Bronchial epithelial cell (primary cell): ENCODE measurements at regions not wholly inside any gene's neighbourhood (a gene's known extent, or its start where the extent isn't known, plus 50 kb on each side); places are given as distances from the start of the nearest gene placed in this dataset.

Experiments used
- DNase-seq: peaks from one replicate; pipeline ENCODE4 v3.0.0-alpha.2; 2010; ENCODE audit warnings: low read depth
- FAIRE-seq: peaks from 2 replicates; lab custom pipeline; 2011; peaks lifted over from hg19 to GRCh38; lab: Jason Lieb, UNC
- H3K27me3 ChIP-seq: 2 replicates; pipeline ENCODE4 v1.5.1; 2011; ENCODE audit warnings: low read length; ENCODE audit not compliant: control insufficient read depth, insufficient read depth
- H3K36me3 ChIP-seq: 2 replicates; pipeline ENCODE4 v1.5.1; 2011; ENCODE audit warnings: low read length; ENCODE audit not compliant: control insufficient read depth, insufficient read depth
- H3K4me3 ChIP-seq: 2 replicates; pipeline ENCODE4 v1.5.1; 2011; ENCODE audit warnings: mild to moderate bottlenecking, low read depth, low read length, control low read depth
- CTCF ChIP-seq: IDR thresholded peaks from 2 replicates; pipeline ENCODE4 v1.5.1; 2011; ENCODE audit warnings: mild to moderate bottlenecking, moderate library complexity, low read length, control low read depth, inconsistent platforms; ENCODE audit not compliant: insufficient read depth, severe bottlenecking

DNA sequence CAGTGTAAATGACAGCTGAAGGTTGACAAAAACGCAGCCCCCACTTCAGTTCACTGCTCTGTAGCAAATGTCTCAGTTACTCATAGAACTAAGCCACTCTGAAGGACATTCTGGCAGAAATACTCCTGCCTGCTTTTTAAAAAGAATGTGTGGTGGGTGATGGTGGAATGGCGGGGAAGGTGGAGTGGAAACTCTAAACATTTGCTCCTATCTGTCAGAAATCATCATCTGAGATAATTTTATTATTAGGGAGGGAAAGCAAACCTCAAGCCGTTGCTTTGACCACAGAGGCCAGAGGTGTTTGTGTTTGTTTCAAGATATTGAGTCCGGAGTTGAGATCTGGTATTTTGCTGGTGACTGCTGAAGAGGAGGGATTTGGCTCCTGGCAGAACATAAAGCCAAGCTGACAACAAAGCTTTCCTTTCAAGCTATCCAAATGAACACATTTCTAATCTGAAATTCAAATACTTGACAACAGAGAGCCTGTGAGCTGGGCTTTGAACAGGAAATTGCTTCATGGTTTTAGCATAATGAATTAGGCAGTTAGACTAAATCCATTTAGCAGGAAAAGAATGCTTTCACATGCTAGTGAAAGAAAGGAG, 362.7 kb downstream of the CSNK1G3 start:
- TF ChIP-seq CTCF: no peak
- H3K36me3 ChIP-seq: no peaks in the 10 kb centered on the region
- FAIRE-seq (no peak), DNase-seq (no peak)
- no peaks in the 10 kb centered on the region for H3K27me3 ChIP-seq
- no peak overlapping the region for H3K4me3 ChIP-seq

GRCh38 chr5:123873846-123874245, 361.9 kb downstream of the CSNK1G3 start:
- Histone ChIP-seq H3K27me3 (no peaks in the 10 kb centered on the region), H3K36me3 (no peaks in the 10 kb centered on the region), H3K4me3 (no peak overlapping the region)
- FAIRE-seq (no peak), DNase-seq (no peak)
- no peak for TF ChIP-seq CTCF

DNA sequence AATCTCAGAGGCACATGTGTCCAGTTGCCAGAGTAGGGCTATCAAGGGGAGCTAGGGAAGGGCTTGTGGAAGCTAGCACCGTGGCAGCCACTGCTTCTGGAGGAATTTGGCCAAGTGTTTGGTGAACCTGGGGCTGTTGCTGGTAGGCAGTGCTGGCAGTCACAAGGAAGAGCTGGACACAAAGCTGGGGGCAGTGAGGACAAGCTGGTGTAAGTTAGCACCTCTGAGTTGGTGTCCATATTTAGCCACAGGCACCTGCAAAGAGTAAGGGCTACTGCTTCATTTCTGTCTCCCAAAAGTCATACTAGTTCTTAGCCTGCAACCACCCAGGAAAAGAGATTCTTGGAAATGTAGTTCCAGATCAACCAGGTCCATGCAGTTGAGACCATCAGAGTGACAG, 359.4 kb downstream of the CSNK1G3 start:
- Histone ChIP-seq H3K36me3 (no peaks in the 10 kb centered on the region), H3K4me3 (no peak overlapping the region), H3K27me3 (no peaks in the 10 kb centered on the region)
- DNase-seq (no peak), FAIRE-seq (no peak)
- no peak for TF ChIP-seq CTCF

GRCh38 chr5:123868881-123869280, 356.9 kb downstream of the CSNK1G3 start:
- FAIRE-seq (no peak), DNase-seq (no peak)
- H3K36me3 ChIP-seq: no peaks in the 10 kb centered on the region
- no peaks in the 10 kb centered on the region for H3K27me3 ChIP-seq
- no peak overlapping the region for H3K4me3 ChIP-seq
- TF ChIP-seq CTCF: no peak

DNA sequence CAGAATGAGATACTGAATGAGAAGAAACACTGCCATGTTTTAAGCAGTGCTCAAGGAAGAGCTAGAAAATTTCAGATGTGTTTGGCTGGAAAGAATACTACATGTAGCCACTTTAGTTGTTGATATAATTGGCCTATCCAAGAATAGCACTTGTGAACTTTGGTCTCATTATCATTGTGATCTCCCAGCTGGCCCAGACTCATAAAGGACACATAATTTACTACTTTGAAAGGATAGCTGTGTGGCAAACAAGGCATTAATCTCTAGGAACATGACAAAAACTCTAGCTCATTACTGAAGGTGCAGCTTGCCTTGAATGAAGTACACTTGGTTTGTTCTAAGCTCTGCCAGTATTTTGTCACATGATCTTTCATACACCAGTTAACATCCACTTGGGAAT, 356.3 kb downstream of the CSNK1G3 start:
- DNase-seq: no peak
- H3K27me3 ChIP-seq: no peaks in the 10 kb centered on the region
- no peak for TF ChIP-seq CTCF
- FAIRE-seq: no peak
- no peak overlapping the region for H3K4me3 ChIP-seq
- no peaks in the 10 kb centered on the region for H3K36me3 ChIP-seq

DNA sequence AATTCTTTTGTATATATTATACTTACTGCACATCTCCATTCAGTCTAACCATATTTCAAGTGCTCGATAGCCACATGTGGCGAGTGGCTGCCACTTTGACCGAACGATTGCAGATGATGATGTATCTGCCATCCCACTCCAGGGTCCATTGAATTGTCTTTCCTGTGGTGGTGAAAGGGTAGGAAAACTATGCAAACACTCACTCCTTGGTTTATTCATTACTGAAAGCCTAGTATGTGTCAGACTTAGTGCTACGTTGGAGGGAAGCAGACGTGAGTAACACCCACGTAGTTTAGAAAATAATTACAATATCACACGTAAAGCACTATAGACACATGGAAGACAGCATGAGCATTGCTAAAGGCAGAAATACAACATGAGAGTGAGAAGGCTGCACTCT, 353.7 kb downstream of the CSNK1G3 start:
- FAIRE-seq (no peak), DNase-seq (no peak)
- no peaks in the 10 kb centered on the region for H3K27me3 ChIP-seq
- H3K36me3 ChIP-seq: no peaks in the 10 kb centered on the region
- no peak for TF ChIP-seq CTCF
- no peak overlapping the region for H3K4me3 ChIP-seq
